ENCODE measurements at regions not wholly inside any gene's neighbourhood (a gene's known extent, or its start where the extent isn't known, plus 50 kb on each side); places are given as distances from the start of the nearest gene placed in this dataset.

- no peaks in the 10 kb centered on the region for H3K27me3 ChIP-seq (replicated peaks; ENCODE audit: control insufficient read depth, insufficient read depth, low read length, poor library complexity, severe bottlenecking)
- DNase-seq: no peak
Observed at GRCh38 chr13:84332346-84332745, 450.1 kb upstream of the SLITRK1 start.

GRCh38 chr13:84315527-84315926 is 433.3 kb upstream of the SLITRK1 start:
- Histone ChIP-seq H3K27me3 (replicated peaks; ENCODE audit: control insufficient read depth, insufficient read depth, low read length, poor library complexity, severe bottlenecking) (no peaks in the 10 kb centered on the region), H3K9me3 (ENCODE audit: control insufficient read depth, low read length) (no peaks in the 10 kb centered on the region)

More at GRCh38 chr13:84332346-84332745, 450.1 kb upstream of the SLITRK1 start:
- Histone ChIP-seq H3K36me3 (ENCODE audit: control insufficient read depth, insufficient read depth, low read length) (no peaks in the 10 kb centered on the region), H3K4me3 (ENCODE audit: insufficient read depth, low read depth, low read length, poor library complexity, severe bottlenecking) (no peak overlapping the region), H3K4me1 (ENCODE audit: control insufficient read depth, insufficient read depth, low read length, poor library complexity, severe bottlenecking) (no peaks in the 10 kb centered on the region), H3K9me3 (ENCODE audit: control insufficient read depth, low read length) (no peaks in the 10 kb centered on the region), H3K27ac (ENCODE audit: insufficient read depth, low read length, poor library complexity, severe bottlenecking) (no peak overlapping the region)

GRCh38 chr13:84303035-84303434 is 420.8 kb upstream of the SLITRK1 start:
- no peak for DNase-seq

More at GRCh38 chr13:84315527-84315926, 433.3 kb upstream of the SLITRK1 start:
- Histone ChIP-seq H3K4me1 (ENCODE audit: control insufficient read depth, insufficient read depth, low read length, poor library complexity, severe bottlenecking) (no peaks in the 10 kb centered on the region), H3K27ac (ENCODE audit: insufficient read depth, low read length, poor library complexity, severe bottlenecking) (no peak overlapping the region), H3K4me3 (ENCODE audit: insufficient read depth, low read depth, low read length, poor library complexity, severe bottlenecking) (no peak overlapping the region), H3K36me3 (ENCODE audit: control insufficient read depth, insufficient read depth, low read length) (no peaks in the 10 kb centered on the region)
- no peak for DNase-seq

GRCh38 chr13:84297251-84297650 is 415.0 kb upstream of the SLITRK1 start:
- H3K27ac ChIP-seq (ENCODE audit: insufficient read depth, low read length, poor library complexity, severe bottlenecking): no peak overlapping the region
- no peaks in the 10 kb centered on the region for H3K27me3 ChIP-seq (replicated peaks; ENCODE audit: control insufficient read depth, insufficient read depth, low read length, poor library complexity, severe bottlenecking)
- no peaks in the 10 kb centered on the region for H3K36me3 ChIP-seq (ENCODE audit: control insufficient read depth, insufficient read depth, low read length)
- no peaks in the 10 kb centered on the region for H3K9me3 ChIP-seq (ENCODE audit: control insufficient read depth, low read length)
- no peaks in the 10 kb centered on the region for H3K4me1 ChIP-seq (ENCODE audit: control insufficient read depth, insufficient read depth, low read length, poor library complexity, severe bottlenecking)
- DNase-seq: no peak
- no peak overlapping the region for H3K4me3 ChIP-seq (ENCODE audit: insufficient read depth, low read depth, low read length, poor library complexity, severe bottlenecking)

More at GRCh38 chr13:84303035-84303434, 420.8 kb upstream of the SLITRK1 start:
- no peaks in the 10 kb centered on the region for H3K36me3 ChIP-seq (ENCODE audit: control insufficient read depth, insufficient read depth, low read length)
- H3K4me3 ChIP-seq (ENCODE audit: insufficient read depth, low read depth, low read length, poor library complexity, severe bottlenecking): no peak overlapping the region
- H3K4me1 ChIP-seq (ENCODE audit: control insufficient read depth, insufficient read depth, low read length, poor library complexity, severe bottlenecking): no peaks in the 10 kb centered on the region
- no peak overlapping the region for H3K27ac ChIP-seq (ENCODE audit: insufficient read depth, low read length, poor library complexity, severe bottlenecking)
- H3K9me3 ChIP-seq (ENCODE audit: control insufficient read depth, low read length): no peaks in the 10 kb centered on the region
- no peaks in the 10 kb centered on the region for H3K27me3 ChIP-seq (replicated peaks; ENCODE audit: control insufficient read depth, insufficient read depth, low read length, poor library complexity, severe bottlenecking)

GRCh38 chr13:84296401-84296800 is 414.1 kb upstream of the SLITRK1 start:
- no peaks in the 10 kb centered on the region for H3K4me1 ChIP-seq (ENCODE audit: control insufficient read depth, insufficient read depth, low read length, poor library complexity, severe bottlenecking)
- H3K27me3 ChIP-seq (replicated peaks; ENCODE audit: control insufficient read depth, insufficient read depth, low read length, poor library complexity, severe bottlenecking): no peaks in the 10 kb centered on the region
- H3K27ac ChIP-seq (ENCODE audit: insufficient read depth, low read length, poor library complexity, severe bottlenecking): no peak overlapping the region
- no peaks in the 10 kb centered on the region for H3K9me3 ChIP-seq (ENCODE audit: control insufficient read depth, low read length)
- no peaks in the 10 kb centered on the region for H3K36me3 ChIP-seq (ENCODE audit: control insufficient read depth, insufficient read depth, low read length)
- no peak overlapping the region for H3K4me3 ChIP-seq (ENCODE audit: insufficient read depth, low read depth, low read length, poor library complexity, severe bottlenecking)
- no peak for DNase-seq

GRCh38 chr13:84294576-84294975 is 412.3 kb upstream of the SLITRK1 start:
- H3K4me3 ChIP-seq (ENCODE audit: insufficient read depth, low read depth, low read length, poor library complexity, severe bottlenecking): no peak overlapping the region
- H3K36me3 ChIP-seq (ENCODE audit: control insufficient read depth, insufficient read depth, low read length): no peaks in the 10 kb centered on the region
- H3K4me1 ChIP-seq (ENCODE audit: control insufficient read depth, insufficient read depth, low read length, poor library complexity, severe bottlenecking): no peaks in the 10 kb centered on the region
- H3K27me3 ChIP-seq (replicated peaks; ENCODE audit: control insufficient read depth, insufficient read depth, low read length, poor library complexity, severe bottlenecking): no peaks in the 10 kb centered on the region
- no peaks in the 10 kb centered on the region for H3K9me3 ChIP-seq (ENCODE audit: control insufficient read depth, low read length)
- no peak for DNase-seq
- no peak overlapping the region for H3K27ac ChIP-seq (ENCODE audit: insufficient read depth, low read length, poor library complexity, severe bottlenecking)

GRCh38 chr13:84290386-84290785 is 408.1 kb upstream of the SLITRK1 start:
- DNase-seq: no peak
- no peaks in the 10 kb centered on the region for H3K4me1 ChIP-seq (ENCODE audit: control insufficient read depth, insufficient read depth, low read length, poor library complexity, severe bottlenecking)
- no peak overlapping the region for H3K4me3 ChIP-seq (ENCODE audit: insufficient read depth, low read depth, low read length, poor library complexity, severe bottlenecking)
- no peaks in the 10 kb centered on the region for H3K36me3 ChIP-seq (ENCODE audit: control insufficient read depth, insufficient read depth, low read length)
- H3K27me3 ChIP-seq (replicated peaks; ENCODE audit: control insufficient read depth, insufficient read depth, low read length, poor library complexity, severe bottlenecking): no peaks in the 10 kb centered on the region
- no peak overlapping the region for H3K27ac ChIP-seq (ENCODE audit: insufficient read depth, low read length, poor library complexity, severe bottlenecking)
- no peaks in the 10 kb centered on the region for H3K9me3 ChIP-seq (ENCODE audit: control insufficient read depth, low read length)

- Histone ChIP-seq H3K27me3 (replicated peaks; ENCODE audit: control insufficient read depth, insufficient read depth, low read length, poor library complexity, severe bottlenecking) (no peaks in the 10 kb centered on the region), H3K36me3 (ENCODE audit: control insufficient read depth, insufficient read depth, low read length) (no peaks in the 10 kb centered on the region), H3K9me3 (ENCODE audit: control insufficient read depth, low read length) (no peaks in the 10 kb centered on the region), H3K4me1 (ENCODE audit: control insufficient read depth, insufficient read depth, low read length, poor library complexity, severe bottlenecking) (no peaks in the 10 kb centered on the region), H3K27ac (ENCODE audit: insufficient read depth, low read length, poor library complexity, severe bottlenecking) (no peak overlapping the region), H3K4me3 (ENCODE audit: insufficient read depth, low read depth, low read length, poor library complexity, severe bottlenecking) (no peak overlapping the region)
- no peak for DNase-seq
Observed at GRCh38 chr13:84279166-84279565, 396.9 kb upstream of the SLITRK1 start.

DNA sequence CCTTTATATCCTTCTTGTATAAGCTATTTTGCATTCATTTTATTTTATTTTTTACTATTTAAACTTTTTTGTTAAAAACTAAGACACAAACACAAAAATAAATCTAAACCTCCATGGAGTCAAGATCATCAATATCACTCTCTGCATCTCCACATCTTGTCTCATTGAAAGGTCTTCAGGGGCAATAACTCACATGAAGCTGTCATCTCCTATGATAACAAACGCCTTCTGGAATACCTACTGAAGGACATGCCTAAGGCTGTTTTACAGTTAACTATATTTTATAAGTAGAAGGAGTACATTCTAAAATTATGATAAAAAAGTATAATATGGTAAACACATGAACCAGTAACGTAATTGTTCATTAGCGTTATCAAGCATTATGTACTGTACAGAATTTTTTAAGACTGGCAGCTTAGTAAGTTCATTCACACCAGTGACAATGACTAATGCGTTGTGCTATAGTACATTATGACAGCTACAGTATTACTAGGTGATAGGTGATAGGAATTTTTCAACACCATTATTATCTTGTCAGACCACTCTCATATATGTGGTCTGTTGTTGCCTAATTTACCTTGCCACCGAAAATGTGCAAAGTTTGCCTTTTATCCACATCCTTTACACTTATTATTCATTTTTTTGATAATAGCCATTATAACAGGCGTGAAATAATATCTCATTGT is 390.7 kb upstream of the SLITRK1 start:
- no peaks in the 10 kb centered on the region for H3K4me1 ChIP-seq (ENCODE audit: control insufficient read depth, insufficient read depth, low read length, poor library complexity, severe bottlenecking)
- no peaks in the 10 kb centered on the region for H3K36me3 ChIP-seq (ENCODE audit: control insufficient read depth, insufficient read depth, low read length)
- H3K4me3 ChIP-seq (ENCODE audit: insufficient read depth, low read depth, low read length, poor library complexity, severe bottlenecking): no peak overlapping the region
- H3K27me3 ChIP-seq (replicated peaks; ENCODE audit: control insufficient read depth, insufficient read depth, low read length, poor library complexity, severe bottlenecking): no peaks in the 10 kb centered on the region
- no peak for DNase-seq
- no peak overlapping the region for H3K27ac ChIP-seq (ENCODE audit: insufficient read depth, low read length, poor library complexity, severe bottlenecking)
- no peaks in the 10 kb centered on the region for H3K9me3 ChIP-seq (ENCODE audit: control insufficient read depth, low read length)

DNA sequence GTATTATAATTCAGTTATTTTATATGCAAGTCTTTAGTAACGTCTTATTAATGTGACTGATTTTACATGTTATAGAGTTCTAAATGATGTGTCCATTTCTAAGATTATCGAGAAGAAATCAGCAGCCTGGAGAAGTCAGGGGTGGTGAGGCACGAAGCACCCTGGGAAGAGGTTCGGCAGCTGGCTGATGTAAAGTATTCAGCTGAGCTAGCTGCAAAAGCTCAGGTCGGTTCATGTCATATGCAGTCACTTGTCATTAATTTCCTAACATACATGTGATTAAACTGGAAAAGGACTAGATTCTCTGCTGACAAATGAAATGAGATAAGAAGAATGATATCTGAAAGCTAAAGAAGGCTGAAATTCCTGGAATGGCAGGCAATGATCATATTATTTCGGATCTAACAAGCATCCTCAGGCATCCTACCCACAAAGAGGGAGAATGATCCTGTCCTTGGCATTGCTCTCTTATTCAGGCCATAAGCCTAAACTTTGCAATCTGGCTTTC is 383.0 kb upstream of the SLITRK1 start:
- no peaks in the 10 kb centered on the region for H3K27me3 ChIP-seq (replicated peaks; ENCODE audit: control insufficient read depth, insufficient read depth, low read length, poor library complexity, severe bottlenecking)
- H3K36me3 ChIP-seq (ENCODE audit: control insufficient read depth, insufficient read depth, low read length): no peaks in the 10 kb centered on the region
- H3K9me3 ChIP-seq (ENCODE audit: control insufficient read depth, low read length): no peaks in the 10 kb centered on the region

More for the DNA sequence above, 383.0 kb upstream of the SLITRK1 start:
- no peak overlapping the region for H3K4me3 ChIP-seq (ENCODE audit: insufficient read depth, low read depth, low read length, poor library complexity, severe bottlenecking)
- H3K27ac ChIP-seq (ENCODE audit: insufficient read depth, low read length, poor library complexity, severe bottlenecking): no peak overlapping the region
- H3K4me1 ChIP-seq (ENCODE audit: control insufficient read depth, insufficient read depth, low read length, poor library complexity, severe bottlenecking): no peaks in the 10 kb centered on the region
- DNase-seq: no peak
